Islet precursor cell (in vitro differentiated cells): ENCODE measurements at regions not wholly inside any gene's neighbourhood (a gene's known extent, or its start where the extent isn't known, plus 50 kb on each side); places are given as distances from the start of the nearest gene placed in this dataset.
"Not testable (repeated sequence)": the region's sequence is repeated elsewhere in the genome, so short reads cannot be mapped to it uniquely, and the experiment has no call there.

ENCODE experiments used
- DNase-seq: peaks from one replicate; pipeline ENCODE4 v3.0.0-alpha.2; 2018

DNA sequence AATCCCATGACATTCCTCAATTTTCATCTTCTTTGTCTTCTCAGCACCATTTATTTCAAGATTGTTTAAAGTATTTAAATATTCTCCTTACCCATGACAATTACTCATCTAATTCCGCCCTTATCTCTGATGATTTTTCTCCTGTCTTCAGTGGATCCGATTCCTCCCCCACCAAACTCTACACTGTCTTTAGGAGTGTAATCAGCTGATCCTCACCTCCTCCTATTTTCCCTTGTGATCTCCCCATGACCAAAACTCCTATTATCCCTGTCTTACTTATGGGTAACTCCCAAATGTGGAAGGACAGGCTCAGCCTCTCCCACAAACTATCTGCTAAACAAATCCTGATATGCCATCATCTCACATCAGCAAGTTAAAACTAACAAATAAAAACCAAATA is 335.3 kb upstream of the RUNX1 start:
- no peak for DNase-seq

- peak; percentile 82 for DNase-seq
Measured at GRCh38 chr21:35382696-35383095, 333.6 kb upstream of the RUNX1 start.

GRCh38 chr21:35381743-35382310 is 332.7 kb upstream of the RUNX1 start:
- DNase-seq: no peak

- DNase-seq: not testable (repeated sequence)
Measured at GRCh38 chr21:35380304-35380703, 331.2 kb upstream of the RUNX1 start.

GRCh38 chr21:35378881-35379280 is 329.8 kb upstream of the RUNX1 start:
- peak; percentile 60 for DNase-seq

- no peak for DNase-seq
Measured at GRCh38 chr21:35377505-35378090, 328.5 kb upstream of the RUNX1 start.

DNA sequence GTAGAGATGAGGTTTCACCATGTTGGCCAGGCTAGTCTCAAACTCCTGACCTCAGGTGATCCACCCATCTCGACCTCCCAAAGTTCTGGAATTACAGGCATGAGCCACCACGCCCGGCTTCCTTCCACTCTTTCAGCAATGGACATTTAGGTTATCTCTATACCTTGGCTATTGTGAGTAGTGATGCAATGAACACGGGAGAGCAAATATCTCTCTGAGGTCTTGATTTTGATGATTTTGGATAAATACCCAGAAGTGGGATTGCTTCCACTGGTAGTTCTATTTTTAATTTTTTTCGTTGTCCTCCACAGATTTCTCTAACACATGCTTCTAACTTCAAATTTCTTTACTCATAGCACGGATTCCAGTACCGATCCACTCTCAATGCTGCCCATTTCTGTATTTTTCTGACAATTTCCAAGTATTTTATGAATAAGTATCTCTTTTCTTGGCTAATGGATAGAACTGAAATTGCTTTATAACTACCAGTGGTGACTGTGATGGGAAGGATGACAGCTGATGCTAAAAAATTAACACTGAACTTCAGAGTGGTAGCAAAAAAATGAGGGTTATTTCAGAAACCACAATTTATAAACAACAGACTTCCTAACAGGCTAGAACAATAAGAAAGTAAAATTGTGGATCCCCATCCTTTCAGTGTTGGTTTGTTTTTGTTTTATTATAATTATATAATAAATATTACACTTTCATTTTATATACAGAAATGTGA is 327.5 kb upstream of the RUNX1 start:
- DNase-seq: no peak

DNA sequence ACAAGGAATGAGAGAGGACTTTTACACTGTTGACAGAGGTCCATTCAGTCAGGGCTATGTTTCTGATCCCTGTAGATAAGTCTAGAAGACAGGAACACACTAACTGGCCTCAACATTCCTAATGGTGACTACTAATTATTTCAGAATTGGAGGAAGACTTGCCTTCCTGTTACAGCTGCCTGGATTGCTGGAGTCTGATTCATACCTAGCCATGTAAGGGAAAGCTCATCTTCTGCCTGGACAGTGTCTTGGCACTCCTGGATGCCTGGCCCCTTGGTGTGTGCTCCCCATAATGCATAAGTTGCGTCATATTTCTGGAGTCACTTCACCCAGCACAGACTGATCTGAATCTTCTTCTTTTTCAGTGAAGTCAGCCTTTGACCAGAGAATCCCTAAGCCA is 326.0 kb upstream of the RUNX1 start:
- peak; percentile 84 for DNase-seq

GRCh38 chr21:35373998-35374397 is 324.9 kb upstream of the RUNX1 start:
- DNase-seq: no peak

- no peak for DNase-seq
Measured at GRCh38 chr21:35372201-35372600, 323.1 kb upstream of the RUNX1 start.

DNA sequence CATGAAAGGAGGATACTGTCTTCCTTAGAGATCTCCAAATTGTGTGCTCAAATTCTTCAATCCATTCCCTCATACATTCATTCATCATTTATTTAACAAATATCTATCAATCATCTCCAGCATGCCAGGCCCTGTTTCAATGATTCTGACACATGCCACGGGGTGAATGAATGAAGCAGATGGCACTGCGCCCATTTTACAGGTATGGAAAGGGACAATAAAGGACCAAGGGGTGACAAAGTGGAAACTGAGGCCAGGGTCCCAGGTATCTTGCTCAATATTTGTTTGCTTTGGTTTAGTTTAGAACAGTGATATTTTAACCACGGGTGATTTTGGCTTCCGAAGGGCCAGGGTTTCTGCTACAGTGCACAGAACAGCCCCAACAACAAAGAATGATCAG is 321.6 kb upstream of the RUNX1 start:
- DNase-seq: no peak

DNA sequence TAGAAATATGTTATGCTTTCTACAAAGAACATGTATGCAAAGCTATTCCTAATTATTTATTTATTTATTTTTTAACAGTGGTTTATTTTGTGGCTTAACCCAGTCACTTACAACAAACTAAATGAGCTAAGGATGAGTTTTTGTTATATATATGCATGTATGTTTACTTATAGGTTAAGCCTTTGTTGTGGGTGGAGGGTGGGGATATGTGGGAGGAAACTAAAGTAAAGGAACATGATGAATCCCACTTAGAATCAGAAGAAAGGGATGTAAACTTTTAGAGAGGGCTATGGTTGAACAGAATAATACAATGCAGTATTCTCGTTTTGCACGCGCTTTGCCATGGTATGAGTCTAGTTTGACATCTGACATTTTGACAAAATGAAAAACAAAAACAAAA is 321.0 kb upstream of the RUNX1 start:
- DNase-seq: no peak

GRCh38 chr21:35368326-35368725 is 319.2 kb upstream of the RUNX1 start:
- no peak for DNase-seq

DNA sequence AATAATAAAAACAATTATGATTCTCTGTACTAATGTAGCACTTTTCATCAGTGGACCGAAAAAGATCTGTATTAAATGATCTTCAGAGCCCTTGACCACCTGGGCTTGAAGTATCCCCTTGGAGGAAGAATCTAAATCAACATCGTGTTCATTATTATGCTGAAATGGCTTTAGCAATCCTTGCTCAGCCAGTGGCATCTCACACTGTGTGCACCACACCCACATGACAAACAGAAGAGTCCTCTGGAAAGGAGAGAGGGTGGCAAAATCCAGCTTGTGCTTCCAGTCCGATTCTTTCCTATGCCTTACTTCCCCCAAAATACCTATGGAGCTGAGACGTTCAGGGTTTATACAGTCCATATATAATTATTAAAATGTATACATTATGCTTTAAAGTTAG is 318.5 kb upstream of the RUNX1 start:
- no peak for DNase-seq

GRCh38 chr21:35366394-35367080 is 317.4 kb upstream of the RUNX1 start:
- DNase-seq: no peak

DNA sequence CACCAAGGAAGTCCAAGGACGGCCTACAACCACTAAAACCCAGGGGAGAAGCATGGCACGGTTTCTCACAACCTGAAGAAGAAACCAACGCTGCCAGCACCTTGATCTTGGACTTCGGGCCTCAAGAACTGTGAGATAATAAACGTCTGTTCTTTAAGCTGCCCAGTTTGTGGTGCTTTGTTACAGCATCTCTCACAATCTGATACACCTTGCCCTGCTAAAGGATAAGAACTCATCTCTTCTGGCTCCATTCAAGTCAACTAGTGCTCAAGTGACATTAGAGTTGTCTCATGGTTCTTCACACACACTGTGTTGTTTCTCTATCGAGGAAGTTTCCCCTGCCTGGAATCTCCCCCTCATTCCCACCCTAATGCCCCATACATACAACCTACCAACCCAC is 314.4 kb upstream of the RUNX1 start:
- no peak for DNase-seq

- DNase-seq: no peak
Measured at GRCh38 chr21:35361988-35362387, 312.9 kb upstream of the RUNX1 start.

GRCh38 chr21:35360870-35361570 is 311.9 kb upstream of the RUNX1 start:
- no peak for DNase-seq

- DNase-seq: no peak
Measured at GRCh38 chr21:35359076-35359475, 310.0 kb upstream of the RUNX1 start.

GRCh38 chr21:35358008-35358407 is 308.9 kb upstream of the RUNX1 start:
- DNase-seq: no peak

DNA sequence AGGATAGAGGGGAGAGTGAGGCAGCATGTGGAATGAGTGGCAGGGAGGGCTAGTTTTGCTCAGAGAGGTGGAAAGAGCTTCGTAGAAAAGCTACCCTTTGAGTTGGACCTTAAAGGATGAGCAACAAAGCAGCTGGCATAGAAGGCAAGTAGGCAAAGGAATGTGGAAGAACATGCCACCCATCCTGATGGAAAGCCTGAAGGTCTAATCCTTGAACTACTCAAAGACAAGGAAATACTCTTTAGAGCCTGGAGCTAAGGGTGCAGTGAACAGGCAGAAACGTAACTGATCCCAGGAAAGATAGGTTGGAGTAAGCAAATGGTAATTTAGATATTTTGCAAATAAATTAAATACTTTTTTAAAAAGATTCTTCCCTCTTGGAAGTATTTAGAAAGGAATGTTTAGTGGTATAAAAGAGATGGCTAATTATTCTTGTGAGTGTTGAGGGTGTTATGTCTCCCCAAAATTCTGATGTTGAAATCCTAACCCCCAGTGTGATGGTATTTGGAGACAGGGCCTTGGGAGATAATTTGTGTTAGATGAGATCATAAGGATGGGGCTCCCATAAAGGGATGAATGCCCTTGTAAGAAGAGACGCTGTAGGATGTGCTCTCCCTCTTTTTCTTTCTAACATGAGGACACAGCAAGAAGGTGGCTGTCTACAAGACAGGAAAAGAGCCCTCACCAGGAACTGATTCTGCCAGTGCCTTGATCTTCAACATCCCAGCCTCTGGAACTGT is 308.1 kb upstream of the RUNX1 start:
- no peak for DNase-seq

GRCh38 chr21:35354078-35354477 is 305.0 kb upstream of the RUNX1 start:
- no peak for DNase-seq

GRCh38 chr21:35352793-35353192 is 303.7 kb upstream of the RUNX1 start:
- DNase-seq: no peak
